Neural progenitor cell (in vitro differentiated cells): ENCODE measurements at regions not wholly inside any gene's neighbourhood (a gene's known extent, or its start where the extent isn't known, plus 50 kb on each side); places are given as distances from the start of the nearest gene placed in this dataset.

Source experiments
- CTCF ChIP-seq: fragments of 200-600 bp; sonication (generic); IDR thresholded peaks from 2 replicates; pipeline ENCODE4 v1.5.1; 2017; ENCODE audit warnings: antibody characterized with exemption, mild to moderate bottlenecking
- EZH2 ChIP-seq: fragments of 200-600 bp; sonication (generic); IDR thresholded peaks from 2 replicates; pipeline ENCODE4 v1.6.1; 2017; ENCODE audit warnings: antibody characterized with exemption, mild to moderate bottlenecking, moderate library complexity
- EZH2phosphoT487 ChIP-seq: fragments of 200-600 bp; sonication (generic); IDR thresholded peaks from 2 replicates; pipeline ENCODE4 v1.6.1; 2017; ENCODE audit warnings: antibody characterized with exemption

GRCh38 chr22:49600891-49601431, 226.7 kb downstream of the BRD1 start:
- no peak for TF ChIP-seq CTCF
- TF ChIP-seq EZH2, result no peak
- no peak for TF ChIP-seq EZH2phosphoT487
